CD4-positive, alpha-beta memory T cell (primary cell): ENCODE measurements at regions not wholly inside any gene's neighbourhood (a gene's known extent, or its start where the extent isn't known, plus 50 kb on each side); places are given as distances from the start of the nearest gene placed in this dataset.

Experiments
- CTCF ChIA-PET: fragments of 350-600 bp; sonication (Branson Sonifier 250); formaldehyde crosslinking; loops from one replicate; lab custom pipeline; 2021; ENCODE audit warnings: inconsistent platforms; ENCODE audit not compliant: partially characterized antibody; lab: Charles Lee
- POLR2A ChIA-PET: fragments of 350-600 bp; sonication (Branson Sonifier 250); formaldehyde crosslinking; loops from one replicate; lab custom pipeline; 2021; ENCODE audit not compliant: partially characterized antibody; lab: Charles Lee
- DNase-seq, 5 donors: peaks; one replicate each; pipeline versions ENCODE4 v3.0.0 to v3.0.0-alpha.2; 2020 to 2022; ENCODE audit warnings: mixed read lengths in 1 of 5
- H3K27ac ChIP-seq: one replicate; pipeline ENCODE4 v1.7.0; 2013; ENCODE audit warnings: low read depth, low read length
- H3K27me3 ChIP-seq: 2 replicates; pipeline ENCODE4 v1.7.0; 2013; ENCODE audit warnings: mild to moderate bottlenecking, low read length, moderate library complexity; ENCODE audit not compliant: insufficient read depth
- H3K36me3 ChIP-seq: 2 replicates; pipeline ENCODE4 v1.7.0; 2013; ENCODE audit warnings: mild to moderate bottlenecking, low read length, moderate library complexity; ENCODE audit not compliant: insufficient read depth
- H3K4me1 ChIP-seq: 2 replicates; pipeline ENCODE4 v1.7.0; 2013; ENCODE audit warnings: mild to moderate bottlenecking, low read length, moderate library complexity; ENCODE audit not compliant: insufficient read depth
- H3K4me3 ChIP-seq, 2 donors: one replicate each; pipeline ENCODE4 v1.7.0; 2013; ENCODE audit warnings: low read length in 2 of 2, mild to moderate bottlenecking in 1 of 2
- H3K9me3 ChIP-seq, 2 donors: one replicate each; pipeline ENCODE4 v1.7.0; 2013; ENCODE audit warnings: low read length in 2 of 2, control low read depth in 1 of 2; ENCODE audit not compliant: control insufficient read depth in 1 of 2
- H3K27ac Mint-ChIP-seq, 7 donors: one replicate each; pipeline ENCODE4 v1.8.0; 2020 to 2021; ENCODE audit warnings: mixed read lengths in 7 of 7, mild to moderate bottlenecking in 6 of 7, inconsistent platforms in 3 of 7, moderate library complexity in 3 of 7
- H3K27me3 Mint-ChIP-seq, 2 donors: one replicate each; pipeline ENCODE4 v1.8.0; 2020 to 2021; ENCODE audit warnings: mixed read lengths in 2 of 2
- H3K36me3 Mint-ChIP-seq, 2 donors: one replicate each; pipeline ENCODE4 v1.8.0; 2020 to 2021; ENCODE audit warnings: mixed read lengths in 2 of 2, inconsistent platforms in 1 of 2, mild to moderate bottlenecking in 1 of 2
- H3K4me1 Mint-ChIP-seq, 4 donors: one replicate each; pipeline ENCODE4 v1.8.0; 2020 to 2021; ENCODE audit warnings: mixed read lengths in 4 of 4, mild to moderate bottlenecking in 1 of 4
- H3K4me3 Mint-ChIP-seq, 8 donors: one replicate each; pipeline ENCODE4 v1.8.0; 2020 to 2021; ENCODE audit warnings: mixed read lengths in 8 of 8, mild to moderate bottlenecking in 7 of 8, moderate library complexity in 6 of 8, inconsistent platforms in 3 of 8
- H3K9me3 Mint-ChIP-seq, 8 donors: one replicate each; pipeline ENCODE4 v1.8.0; 2020 to 2021; ENCODE audit warnings: mixed read lengths in 8 of 8, mild to moderate bottlenecking in 5 of 8, inconsistent platforms in 3 of 8, moderate library complexity in 1 of 8
- intact Hi-C: fragments of 100-400 bp; cut with micrococcal nuclease; formaldehyde crosslinking; loops from one replicate; pipeline ENCODE4 v1.15.1; 2023

- H3K4me1 Mint-ChIP-seq: no peaks in the 10 kb centered on the region
- no peak for DNase-seq
- no peak overlapping the region for H3K4me3 Mint-ChIP-seq
- peaks cover 0 to 4% (median 0%) of the 10 kb centered on the region in 8 donors for H3K9me3 Mint-ChIP-seq
- POLR2A ChIA-PET: no interaction called here
- no peaks in the 10 kb centered on the region for H3K4me1 ChIP-seq
- no peaks in the 10 kb centered on the region for H3K27me3 Mint-ChIP-seq
- H3K27ac ChIP-seq: no peak overlapping the region
- H3K36me3 Mint-ChIP-seq: no peaks in the 10 kb centered on the region
- no peaks in the 10 kb centered on the region for H3K36me3 ChIP-seq
- CTCF ChIA-PET: no interaction called here
- no peaks in the 10 kb centered on the region for H3K9me3 ChIP-seq
- H3K4me3 ChIP-seq: no peak overlapping the region
- intact Hi-C loops: no loop called here
- H3K27ac Mint-ChIP-seq: no peak overlapping the region
- H3K27me3 ChIP-seq: no peaks in the 10 kb centered on the region
Observed at GRCh38 chr5:124515497-124516245, 230.8 kb downstream of the ZNF608 start.

DNA sequence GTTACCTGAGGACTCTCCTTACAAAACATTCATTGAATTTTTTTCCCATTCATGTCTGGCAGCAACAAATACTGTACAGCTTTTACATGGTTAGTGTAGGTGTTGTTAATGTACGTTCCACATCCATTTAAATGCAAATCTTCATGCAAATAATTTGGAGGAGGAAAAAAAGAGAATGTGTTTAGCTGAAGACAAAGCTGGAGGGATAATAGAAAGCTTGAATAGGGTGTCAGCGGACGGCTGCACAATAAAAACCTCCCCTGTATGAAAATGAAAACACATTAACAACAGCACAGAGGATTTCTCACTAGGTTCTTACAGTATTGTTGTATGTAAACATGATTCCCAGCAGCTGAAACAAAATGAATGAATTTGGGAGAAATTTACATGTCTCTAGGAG is 231.5 kb downstream of the ZNF608 start:
- ChIA-PET POLR2A (no interaction called here), CTCF (no interaction called here)
- no peak overlapping the region for H3K27ac Mint-ChIP-seq
- Histone ChIP-seq H3K4me1 (no peaks in the 10 kb centered on the region), H3K9me3 (no peaks in the 10 kb centered on the region), H3K27me3 (no peaks in the 10 kb centered on the region), H3K36me3 (no peaks in the 10 kb centered on the region), H3K27ac (no peak overlapping the region), H3K4me3 (no peak overlapping the region)
- H3K4me1 Mint-ChIP-seq: no peaks in the 10 kb centered on the region
- DNase-seq: no peak
- H3K36me3 Mint-ChIP-seq: no peaks in the 10 kb centered on the region
- H3K27me3 Mint-ChIP-seq: no peaks in the 10 kb centered on the region
- intact Hi-C loops: no loop called here
- peaks cover 0 to 4% (median 0%) of the 10 kb centered on the region in 8 donors for H3K9me3 Mint-ChIP-seq
- H3K4me3 Mint-ChIP-seq: no peak overlapping the region

DNA sequence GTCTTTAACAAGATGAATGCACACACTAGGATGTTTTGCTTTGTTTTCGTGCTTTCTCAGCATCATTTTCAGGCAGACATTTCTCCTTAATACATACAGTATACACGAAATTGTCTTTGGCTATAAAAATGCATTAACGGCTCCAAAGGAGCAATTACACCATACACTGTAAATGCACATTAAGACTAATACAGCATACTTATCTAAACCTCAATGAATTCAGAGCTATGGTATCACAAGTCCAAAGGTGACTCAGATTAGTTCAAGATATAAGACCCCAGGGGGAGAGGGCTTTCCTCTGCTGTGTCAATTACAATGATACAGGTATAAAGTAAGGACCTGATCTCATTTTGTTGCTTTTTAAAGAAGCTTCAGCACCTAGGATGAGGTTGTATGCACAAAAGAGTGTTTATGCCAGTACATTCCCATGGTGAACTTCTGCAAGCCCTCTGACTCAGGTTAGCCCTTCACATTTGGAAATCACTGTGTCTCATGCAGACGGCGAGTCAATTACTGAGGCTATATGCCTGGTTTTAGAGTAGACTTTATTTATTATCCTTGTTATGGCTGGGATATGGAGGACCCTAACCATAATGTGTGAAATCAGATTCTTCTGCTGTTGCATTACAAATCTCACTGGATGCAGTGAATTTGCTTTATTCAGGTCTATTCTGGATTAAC is 233.3 kb downstream of the ZNF608 start:
- H3K4me1 ChIP-seq: no peaks in the 10 kb centered on the region
- intact Hi-C loops: no loop called here
- no peak overlapping the region for H3K27ac ChIP-seq
- no peak overlapping the region for H3K4me3 Mint-ChIP-seq
- no peak overlapping the region for H3K27ac Mint-ChIP-seq
- H3K36me3 Mint-ChIP-seq: no peaks in the 10 kb centered on the region
- H3K27me3 ChIP-seq: no peaks in the 10 kb centered on the region
- H3K4me1 Mint-ChIP-seq: no peaks in the 10 kb centered on the region
- no peak for DNase-seq
- POLR2A ChIA-PET: no interaction called here
- H3K9me3 Mint-ChIP-seq: peaks cover 0 to 2% (median 0%) of the 10 kb centered on the region in 8 donors
- no peak overlapping the region for H3K4me3 ChIP-seq
- H3K36me3 ChIP-seq: no peaks in the 10 kb centered on the region
- no peaks in the 10 kb centered on the region for H3K27me3 Mint-ChIP-seq
- CTCF ChIA-PET: no interaction called here
- H3K9me3 ChIP-seq: no peaks in the 10 kb centered on the region

DNA sequence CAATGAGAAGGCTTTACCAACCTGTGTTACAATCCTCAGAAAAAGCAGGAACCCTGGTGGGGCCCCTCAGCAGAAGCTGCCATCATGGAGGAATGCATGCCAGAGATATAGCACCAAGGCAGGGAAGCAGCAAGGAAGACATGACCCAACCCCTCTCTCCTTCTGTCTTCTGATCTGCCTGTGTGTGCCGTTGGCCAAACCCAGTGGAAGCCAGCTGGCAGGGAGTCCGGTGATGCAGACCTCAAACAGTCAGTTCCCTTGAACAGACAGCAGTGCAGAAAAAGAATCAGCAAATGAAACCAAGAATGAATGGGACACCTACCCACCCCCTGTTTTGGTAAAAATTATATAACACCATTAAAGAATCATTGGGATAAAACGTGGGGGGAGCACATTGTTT is 234.2 kb downstream of the ZNF608 start:
- intact Hi-C loops: no loop called here
- H3K9me3 Mint-ChIP-seq: peaks cover 0 to 2% (median 0%) of the 10 kb centered on the region in 8 donors
- POLR2A ChIA-PET: no interaction called here
- H3K36me3 Mint-ChIP-seq: no peaks in the 10 kb centered on the region
- H3K4me3 Mint-ChIP-seq: no peak overlapping the region
- Histone ChIP-seq H3K4me1 (no peaks in the 10 kb centered on the region), H3K36me3 (no peaks in the 10 kb centered on the region), H3K27me3 (no peaks in the 10 kb centered on the region), H3K4me3 (no peak overlapping the region), H3K27ac (no peak overlapping the region), H3K9me3 (no peaks in the 10 kb centered on the region)
- H3K27ac Mint-ChIP-seq: no peak overlapping the region
- no peaks in the 10 kb centered on the region for H3K27me3 Mint-ChIP-seq
- CTCF ChIA-PET: no interaction called here
- H3K4me1 Mint-ChIP-seq: no peaks in the 10 kb centered on the region
- no peak for DNase-seq

- H3K27me3 ChIP-seq: no peaks in the 10 kb centered on the region
- Mint-ChIP-seq H3K36me3 (no peaks in the 10 kb centered on the region), H3K4me1 (no peaks in the 10 kb centered on the region), H3K9me3 (peaks cover 0 to 2% (median 0%) of the 10 kb centered on the region in 8 donors), H3K27ac (no peak overlapping the region), H3K27me3 (no peaks in the 10 kb centered on the region), H3K4me3 (no peak overlapping the region)
- intact Hi-C loops: no loop called here
- no peaks in the 10 kb centered on the region for H3K9me3 ChIP-seq
- DNase-seq: no peak
- no peaks in the 10 kb centered on the region for H3K4me1 ChIP-seq
- ChIA-PET POLR2A (no interaction called here), CTCF (no interaction called here)
- H3K27ac ChIP-seq: no peak overlapping the region
- H3K4me3 ChIP-seq: no peak overlapping the region
- H3K36me3 ChIP-seq: no peaks in the 10 kb centered on the region
Observed at GRCh38 chr5:124511791-124512190, 234.6 kb downstream of the ZNF608 start.

DNA sequence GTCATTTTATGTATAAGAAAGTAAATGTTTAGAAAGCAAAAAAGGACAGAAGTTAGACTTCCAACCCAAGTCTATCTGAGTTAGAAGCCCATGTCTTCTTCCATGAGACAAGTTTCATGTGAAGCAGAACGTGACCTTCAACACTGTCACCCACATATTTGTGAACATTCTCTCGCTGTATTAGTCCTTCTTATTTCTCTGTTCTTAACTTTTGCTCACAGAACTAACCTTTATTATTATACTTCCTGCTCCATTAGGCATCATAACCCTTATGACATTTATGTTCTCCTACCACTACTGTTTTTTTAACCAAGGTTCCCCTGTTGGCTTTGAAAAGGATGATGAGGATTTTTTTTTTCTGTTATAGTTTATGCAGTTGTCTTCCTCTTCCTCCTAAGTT is 238.8 kb downstream of the ZNF608 start:
- CTCF ChIA-PET: interaction anchor here (0.8 kb wide), 1 partner anchor 10 kb away, joined by 3 read pairs; no protein-coding TSS in a partner anchor
- Histone ChIP-seq H3K4me3 (no peak overlapping the region), H3K27ac (no peak overlapping the region), H3K9me3 (no peaks in the 10 kb centered on the region), H3K27me3 (no peaks in the 10 kb centered on the region), H3K36me3 (no peaks in the 10 kb centered on the region), H3K4me1 (no peaks in the 10 kb centered on the region)
- no peak overlapping the region for H3K4me3 Mint-ChIP-seq
- no peaks in the 10 kb centered on the region for H3K36me3 Mint-ChIP-seq
- DNase-seq: no peak
- POLR2A ChIA-PET: no interaction called here
- no peaks in the 10 kb centered on the region for H3K4me1 Mint-ChIP-seq
- H3K27ac Mint-ChIP-seq: no peak overlapping the region
- H3K9me3 Mint-ChIP-seq: peaks cover 0 to 2% (median 0%) of the 10 kb centered on the region in 8 donors
- intact Hi-C loops: no loop called here
- H3K27me3 Mint-ChIP-seq: no peaks in the 10 kb centered on the region

GRCh38 chr5:124504081-124504916 is 242.1 kb downstream of the ZNF608 start:
- Mint-ChIP-seq H3K36me3 (no peaks in the 10 kb centered on the region), H3K4me1 (no peaks in the 10 kb centered on the region), H3K4me3 (no peak overlapping the region), H3K27me3 (no peaks in the 10 kb centered on the region), H3K9me3 (no peaks in the 10 kb centered on the region), H3K27ac (no peak overlapping the region)
- no peak overlapping the region for H3K4me3 ChIP-seq
- H3K27me3 ChIP-seq: no peaks in the 10 kb centered on the region
- DNase-seq: no peak
- H3K27ac ChIP-seq: no peak overlapping the region
- H3K9me3 ChIP-seq: no peaks in the 10 kb centered on the region
- H3K36me3 ChIP-seq: no peaks in the 10 kb centered on the region
- no peaks in the 10 kb centered on the region for H3K4me1 ChIP-seq
- POLR2A ChIA-PET: no interaction called here
- intact Hi-C loops: no loop called here
- CTCF ChIA-PET: no interaction called here
